ENCODE measurements at regions not wholly inside any gene's neighbourhood (a gene's known extent, or its start where the extent isn't known, plus 50 kb on each side); places are given as distances from the start of the nearest gene placed in this dataset.

DNA sequence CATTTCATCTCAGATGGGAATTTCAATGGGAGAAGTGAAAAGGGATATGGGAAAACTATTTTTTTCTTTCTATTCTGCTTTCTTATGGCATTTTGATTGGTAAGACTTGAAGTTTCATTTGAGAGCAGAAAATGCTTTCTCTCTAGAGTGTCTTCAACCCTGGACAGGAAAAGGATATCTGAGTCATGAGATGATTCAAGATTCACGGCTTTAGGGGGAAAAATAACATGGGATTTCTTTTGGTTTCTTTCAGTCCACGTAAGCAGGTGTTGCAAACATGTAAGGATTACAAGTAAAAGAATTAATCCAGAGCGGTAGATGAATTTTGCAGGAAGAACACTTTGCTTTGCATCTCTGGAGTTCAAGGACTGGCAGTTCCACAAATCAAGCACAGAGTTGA is 1001.0 kb upstream of the TENM4 start:
- Histone ChIP-seq H3K27ac (ENCODE audit: low read depth in 1 of 2, low read length in 2 of 2) (no peak overlapping the region), H3K36me3 (ENCODE audit: insufficient read depth, low read length) (no peaks in the 10 kb centered on the region), H3K27me3 (ENCODE audit: control insufficient read depth in 1 of 2, insufficient read depth in 2 of 2, low read length in 2 of 2) (no peaks in the 10 kb centered on the region), H3K9me3 (ENCODE audit: control insufficient read depth in 1 of 2, insufficient read depth in 1 of 2, low read length in 2 of 2) (peaks cover 3 to 4% of the 10 kb centered on the region in 2 experiments), H3K4me1 (ENCODE audit: insufficient read depth, low read length) (no peaks in the 10 kb centered on the region), H3K4me3 (ENCODE audit: low read length) (no peak overlapping the region)
- no peak overlapping the region for H3K4me3 Mint-ChIP-seq
- ChIA-PET POLR2A (no interaction called here), CTCF (no interaction called here)
- H3K9me3 Mint-ChIP-seq, result peaks cover 7% of the 10 kb centered on the region
- ATAC-seq (ENCODE audit: poor library complexity) (no peak), DNase-seq (no peak)
- no peak overlapping the region for H3K27ac Mint-ChIP-seq
- H3K4me1 Mint-ChIP-seq (ENCODE audit: low read depth), result no peaks in the 10 kb centered on the region
- H3K36me3 Mint-ChIP-seq (ENCODE audit: low read depth), result no peaks in the 10 kb centered on the region
- TF ChIP-seq, protein P1, sequence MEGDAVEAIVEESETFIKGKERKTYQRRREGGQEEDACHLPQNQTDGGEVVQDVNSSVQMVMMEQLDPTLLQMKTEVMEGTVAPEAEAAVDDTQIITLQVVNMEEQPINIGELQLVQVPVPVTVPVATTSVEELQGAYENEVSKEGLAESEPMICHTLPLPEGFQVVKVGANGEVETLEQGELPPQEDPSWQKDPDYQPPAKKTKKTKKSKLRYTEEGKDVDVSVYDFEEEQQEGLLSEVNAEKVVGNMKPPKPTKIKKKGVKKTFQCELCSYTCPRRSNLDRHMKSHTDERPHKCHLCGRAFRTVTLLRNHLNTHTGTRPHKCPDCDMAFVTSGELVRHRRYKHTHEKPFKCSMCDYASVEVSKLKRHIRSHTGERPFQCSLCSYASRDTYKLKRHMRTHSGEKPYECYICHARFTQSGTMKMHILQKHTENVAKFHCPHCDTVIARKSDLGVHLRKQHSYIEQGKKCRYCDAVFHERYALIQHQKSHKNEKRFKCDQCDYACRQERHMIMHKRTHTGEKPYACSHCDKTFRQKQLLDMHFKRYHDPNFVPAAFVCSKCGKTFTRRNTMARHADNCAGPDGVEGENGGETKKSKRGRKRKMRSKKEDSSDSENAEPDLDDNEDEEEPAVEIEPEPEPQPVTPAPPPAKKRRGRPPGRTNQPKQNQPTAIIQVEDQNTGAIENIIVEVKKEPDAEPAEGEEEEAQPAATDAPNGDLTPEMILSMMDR (IDR thresholded peaks at IDR 0.05), result no peak
- intact Hi-C loops (cut with DNase I, micrococcal nuclease), result no loop called here
- no peaks in the 10 kb centered on the region for H3K27me3 Mint-ChIP-seq

DNA sequence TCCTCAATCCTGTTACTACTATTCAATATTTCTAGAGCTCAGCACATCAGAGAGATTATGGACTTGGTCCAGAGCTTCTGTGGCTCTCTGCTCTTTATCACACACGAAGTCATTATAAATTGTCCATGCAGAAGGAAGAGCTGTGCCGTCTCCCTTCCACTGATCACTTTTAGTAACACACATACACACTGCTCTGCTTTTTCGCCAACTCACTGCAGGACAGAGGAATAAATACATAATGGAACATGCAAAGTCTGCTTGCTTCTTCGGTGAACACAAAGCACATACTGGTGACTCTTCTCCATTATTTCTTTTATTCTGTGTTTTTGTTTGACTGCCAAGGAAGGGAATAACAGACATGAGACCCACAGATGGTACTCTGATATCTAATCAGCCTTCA is 1000.0 kb upstream of the TENM4 start:
- Mint-ChIP-seq H3K36me3 (ENCODE audit: low read depth) (no peaks in the 10 kb centered on the region), H3K27ac (no peak overlapping the region), H3K4me1 (ENCODE audit: low read depth) (no peaks in the 10 kb centered on the region), H3K27me3 (no peaks in the 10 kb centered on the region), H3K4me3 (no peak overlapping the region), H3K9me3 (peaks cover 4% of the 10 kb centered on the region)
- no peaks in the 10 kb centered on the region for H3K4me1 ChIP-seq (ENCODE audit: insufficient read depth, low read length)
- H3K9me3 ChIP-seq (ENCODE audit: control insufficient read depth in 1 of 2, insufficient read depth in 1 of 2, low read length in 2 of 2), result peaks cover 0 to 3% of the 10 kb centered on the region in 2 experiments
- ChIA-PET CTCF (no interaction called here), POLR2A (no interaction called here)
- H3K27ac ChIP-seq (ENCODE audit: low read depth in 1 of 2, low read length in 2 of 2), result no peak overlapping the region
- no peaks in the 10 kb centered on the region for H3K36me3 ChIP-seq (ENCODE audit: insufficient read depth, low read length)
- H3K4me3 ChIP-seq (ENCODE audit: low read length), result no peak overlapping the region
- ATAC-seq (ENCODE audit: poor library complexity) (no peak), DNase-seq (no peak)
- TF ChIP-seq, protein P1 (IDR thresholded peaks at IDR 0.05), result no peak
- no peaks in the 10 kb centered on the region for H3K27me3 ChIP-seq (ENCODE audit: control insufficient read depth in 1 of 2, insufficient read depth in 2 of 2, low read length in 2 of 2)
- intact Hi-C loops (cut with DNase I, micrococcal nuclease), result no loop called here

DNA sequence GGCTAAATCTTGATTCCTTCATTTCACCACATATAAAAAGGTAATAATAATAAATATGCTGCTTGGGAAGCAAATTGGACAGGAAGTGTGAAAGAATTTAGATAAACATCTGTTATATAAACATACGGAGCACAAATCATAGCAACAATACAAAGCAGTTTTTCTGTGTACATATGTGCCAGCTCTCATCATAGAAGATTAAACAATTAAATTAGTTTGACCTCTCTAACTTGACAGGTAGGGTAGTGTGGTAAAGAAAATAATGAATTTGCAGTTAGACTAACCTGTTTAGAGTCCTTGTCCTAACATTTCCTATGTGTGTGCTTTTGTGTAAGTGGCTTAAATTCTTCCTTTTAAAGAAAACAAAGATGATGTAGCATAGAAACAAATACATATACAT is 995.7 kb upstream of the TENM4 start:
- Mint-ChIP-seq H3K27me3 (no peaks in the 10 kb centered on the region), H3K27ac (no peak overlapping the region), H3K9me3 (peaks cover 10% of the 10 kb centered on the region), H3K4me1 (ENCODE audit: low read depth) (no peaks in the 10 kb centered on the region), H3K36me3 (ENCODE audit: low read depth) (no peaks in the 10 kb centered on the region), H3K4me3 (no peak overlapping the region)
- no peaks in the 10 kb centered on the region for H3K36me3 ChIP-seq (ENCODE audit: insufficient read depth, low read length)
- no peak overlapping the region for H3K4me3 ChIP-seq (ENCODE audit: low read length)
- peaks cover 0 to 3% of the 10 kb centered on the region in 2 experiments for H3K9me3 ChIP-seq (ENCODE audit: control insufficient read depth in 1 of 2, insufficient read depth in 1 of 2, low read length in 2 of 2)
- ChIA-PET POLR2A (no interaction called here), CTCF (interaction anchor here (0.7 kb wide), 1 partner anchor 46 kb away, joined by 4 read pairs; no protein-coding TSS in a partner anchor)
- ATAC-seq (ENCODE audit: poor library complexity) (no peak), DNase-seq (no peak)
- TF ChIP-seq, protein P1 (IDR thresholded peaks at IDR 0.05), result no peak
- intact Hi-C loops (cut with DNase I, micrococcal nuclease), result no loop called here
- H3K4me1 ChIP-seq (ENCODE audit: insufficient read depth, low read length), result no peaks in the 10 kb centered on the region
- no peak overlapping the region for H3K27ac ChIP-seq (ENCODE audit: low read depth in 1 of 2, low read length in 2 of 2)
- H3K27me3 ChIP-seq (ENCODE audit: control insufficient read depth in 1 of 2, insufficient read depth in 2 of 2, low read length in 2 of 2), result no peaks in the 10 kb centered on the region

Data from CD4-positive, alpha-beta T cell (primary cell).